OCI-M1 (cell line): ENCODE measurements at regions not wholly inside any gene's neighbourhood (a gene's known extent, or its start where the extent isn't known, plus 50 kb on each side); places are given as distances from the start of the nearest gene placed in this dataset.

Experiments used
- DNase-seq: peaks from one replicate; lab custom pipeline; 2025; lab: John Stamatoyannopoulos, UW

GRCh38 chr13:103436057-103436654 lies 369.9 kb upstream of the SLC10A2 start:
- DNase-seq = no peak

- peak; percentile 24 for DNase-seq
Observed at GRCh38 chr13:103431856-103432255, 365.6 kb upstream of the SLC10A2 start.

GRCh38 chr13:103430368-103430767 lies 364.2 kb upstream of the SLC10A2 start:
- DNase-seq = no peak

- no peak for DNase-seq
Observed at GRCh38 chr13:103410002-103410401, 343.8 kb upstream of the SLC10A2 start.

GRCh38 chr13:103406967-103407366 lies 340.8 kb upstream of the SLC10A2 start:
- peak; percentile 23 for DNase-seq

GRCh38 chr13:103405297-103405696 lies 339.1 kb upstream of the SLC10A2 start:
- DNase-seq = no peak

GRCh38 chr13:103403814-103404213 lies 337.6 kb upstream of the SLC10A2 start:
- no peak for DNase-seq

- no peak for DNase-seq
Observed at GRCh38 chr13:103403148-103403740, 337.0 kb upstream of the SLC10A2 start.

- no peak for DNase-seq
Observed at GRCh38 chr13:103395139-103395538, 328.9 kb upstream of the SLC10A2 start.

- DNase-seq = no peak
Observed at GRCh38 chr13:103394618-103395017, 328.4 kb upstream of the SLC10A2 start.

GRCh38 chr13:103391936-103392335 lies 325.7 kb upstream of the SLC10A2 start:
- no peak for DNase-seq

GRCh38 chr13:103388839-103389238 lies 322.6 kb upstream of the SLC10A2 start:
- DNase-seq = no peak

- DNase-seq = no peak
Observed at GRCh38 chr13:103386341-103386740, 320.1 kb upstream of the SLC10A2 start.

GRCh38 chr13:103373916-103374315 lies 307.7 kb upstream of the SLC10A2 start:
- no peak for DNase-seq

- DNase-seq = no peak
Observed at GRCh38 chr13:103371271-103371670, 305.1 kb upstream of the SLC10A2 start.

GRCh38 chr13:103370790-103371189 lies 304.6 kb upstream of the SLC10A2 start:
- DNase-seq = no peak

GRCh38 chr13:103358255-103358932 lies 292.2 kb upstream of the SLC10A2 start:
- DNase-seq = no peak

- no peak for DNase-seq
Observed at GRCh38 chr13:103356226-103356864, 290.1 kb upstream of the SLC10A2 start.

GRCh38 chr13:103354171-103354570 lies 288.0 kb upstream of the SLC10A2 start:
- DNase-seq = no peak

GRCh38 chr13:103351035-103351828 lies 285.0 kb upstream of the SLC10A2 start:
- DNase-seq = no peak

- no peak for DNase-seq
Observed at GRCh38 chr13:103350147-103350546, 283.9 kb upstream of the SLC10A2 start.
